ENCODE measurements at regions not wholly inside any gene's neighbourhood (a gene's known extent, or its start where the extent isn't known, plus 50 kb on each side); places are given as distances from the start of the nearest gene placed in this dataset.

DNA sequence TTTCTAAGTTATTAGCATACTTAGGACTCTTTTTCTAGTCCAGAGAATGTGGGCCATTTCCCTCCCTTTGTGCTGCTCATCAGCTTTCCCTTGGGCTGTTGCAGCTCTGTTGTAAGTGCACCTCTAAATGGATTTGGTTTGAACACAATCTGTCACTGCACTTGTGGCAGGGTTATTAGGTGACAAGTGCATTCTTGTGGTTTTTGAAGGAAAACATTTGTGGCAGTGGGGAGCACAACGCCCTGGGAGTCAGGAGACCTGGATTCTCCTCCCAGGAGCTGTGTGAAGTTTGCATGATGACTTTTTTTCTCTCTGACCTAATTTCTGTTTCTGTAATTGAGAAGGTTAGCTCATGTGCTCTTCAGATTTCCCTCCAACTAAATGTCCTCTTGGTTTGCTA lies 630.9 kb upstream of the FAM98A start:
- Histone ChIP-seq H3K9me3 (ENCODE audit: control insufficient read depth in 4 of 4, low read length in 3 of 4) (no peaks in the 10 kb centered on the region), H3K27ac (ENCODE audit: low read depth in 1 of 2, low read length in 2 of 2) (no peak overlapping the region), H3K36me3 (ENCODE audit: control insufficient read depth in 4 of 4, insufficient read depth in 3 of 4, low read depth in 1 of 4, low read length in 3 of 4) (no peaks in the 10 kb centered on the region), H3K4me3 (ENCODE audit: low read depth in 1 of 3, low read length in 3 of 3) (no peak overlapping the region), H3K9ac (ENCODE audit: low read depth in 1 of 2, low read length in 2 of 2) (no peak overlapping the region), H3K27me3 (ENCODE audit: control insufficient read depth in 4 of 4, insufficient read depth in 4 of 4, low read length in 3 of 4) (no peaks in the 10 kb centered on the region), H3K4me1 (ENCODE audit: control insufficient read depth in 4 of 4, insufficient read depth in 4 of 4, low read length in 3 of 4) (no peaks in the 10 kb centered on the region)
- 58% methylated on average over 1 of the region's 1 CpG for WGBS
- TF ChIP-seq GABPA (IDR thresholded peaks at IDR 0.05 in 1 of 2, conservative IDR thresholded peaks at IDR 0.05 in 1 of 2): no peak
- TF ChIP-seq TAF1 (conservative IDR thresholded peaks at IDR 0.05): no peak
- TF ChIP-seq NR2F2 (IDR thresholded peaks at IDR 0.05): no peak
- TF ChIP-seq HNF4A (conservative IDR thresholded peaks at IDR 0.05): no peak
- TF ChIP-seq, protein P1, sequence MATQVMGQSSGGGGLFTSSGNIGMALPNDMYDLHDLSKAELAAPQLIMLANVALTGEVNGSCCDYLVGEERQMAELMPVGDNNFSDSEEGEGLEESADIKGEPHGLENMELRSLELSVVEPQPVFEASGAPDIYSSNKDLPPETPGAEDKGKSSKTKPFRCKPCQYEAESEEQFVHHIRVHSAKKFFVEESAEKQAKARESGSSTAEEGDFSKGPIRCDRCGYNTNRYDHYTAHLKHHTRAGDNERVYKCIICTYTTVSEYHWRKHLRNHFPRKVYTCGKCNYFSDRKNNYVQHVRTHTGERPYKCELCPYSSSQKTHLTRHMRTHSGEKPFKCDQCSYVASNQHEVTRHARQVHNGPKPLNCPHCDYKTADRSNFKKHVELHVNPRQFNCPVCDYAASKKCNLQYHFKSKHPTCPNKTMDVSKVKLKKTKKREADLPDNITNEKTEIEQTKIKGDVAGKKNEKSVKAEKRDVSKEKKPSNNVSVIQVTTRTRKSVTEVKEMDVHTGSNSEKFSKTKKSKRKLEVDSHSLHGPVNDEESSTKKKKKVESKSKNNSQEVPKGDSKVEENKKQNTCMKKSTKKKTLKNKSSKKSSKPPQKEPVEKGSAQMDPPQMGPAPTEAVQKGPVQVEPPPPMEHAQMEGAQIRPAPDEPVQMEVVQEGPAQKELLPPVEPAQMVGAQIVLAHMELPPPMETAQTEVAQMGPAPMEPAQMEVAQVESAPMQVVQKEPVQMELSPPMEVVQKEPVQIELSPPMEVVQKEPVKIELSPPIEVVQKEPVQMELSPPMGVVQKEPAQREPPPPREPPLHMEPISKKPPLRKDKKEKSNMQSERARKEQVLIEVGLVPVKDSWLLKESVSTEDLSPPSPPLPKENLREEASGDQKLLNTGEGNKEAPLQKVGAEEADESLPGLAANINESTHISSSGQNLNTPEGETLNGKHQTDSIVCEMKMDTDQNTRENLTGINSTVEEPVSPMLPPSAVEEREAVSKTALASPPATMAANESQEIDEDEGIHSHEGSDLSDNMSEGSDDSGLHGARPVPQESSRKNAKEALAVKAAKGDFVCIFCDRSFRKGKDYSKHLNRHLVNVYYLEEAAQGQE (IDR thresholded peaks at IDR 0.05): no peak
- TF ChIP-seq, protein P2, sequence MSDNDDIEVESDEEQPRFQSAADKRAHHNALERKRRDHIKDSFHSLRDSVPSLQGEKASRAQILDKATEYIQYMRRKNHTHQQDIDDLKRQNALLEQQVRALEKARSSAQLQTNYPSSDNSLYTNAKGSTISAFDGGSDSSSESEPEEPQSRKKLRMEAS (IDR thresholded peaks at IDR 0.05): no peak
- no peak for TF ChIP-seq HNF4G (IDR thresholded peaks at IDR 0.05)
- TF ChIP-seq, protein P3, sequence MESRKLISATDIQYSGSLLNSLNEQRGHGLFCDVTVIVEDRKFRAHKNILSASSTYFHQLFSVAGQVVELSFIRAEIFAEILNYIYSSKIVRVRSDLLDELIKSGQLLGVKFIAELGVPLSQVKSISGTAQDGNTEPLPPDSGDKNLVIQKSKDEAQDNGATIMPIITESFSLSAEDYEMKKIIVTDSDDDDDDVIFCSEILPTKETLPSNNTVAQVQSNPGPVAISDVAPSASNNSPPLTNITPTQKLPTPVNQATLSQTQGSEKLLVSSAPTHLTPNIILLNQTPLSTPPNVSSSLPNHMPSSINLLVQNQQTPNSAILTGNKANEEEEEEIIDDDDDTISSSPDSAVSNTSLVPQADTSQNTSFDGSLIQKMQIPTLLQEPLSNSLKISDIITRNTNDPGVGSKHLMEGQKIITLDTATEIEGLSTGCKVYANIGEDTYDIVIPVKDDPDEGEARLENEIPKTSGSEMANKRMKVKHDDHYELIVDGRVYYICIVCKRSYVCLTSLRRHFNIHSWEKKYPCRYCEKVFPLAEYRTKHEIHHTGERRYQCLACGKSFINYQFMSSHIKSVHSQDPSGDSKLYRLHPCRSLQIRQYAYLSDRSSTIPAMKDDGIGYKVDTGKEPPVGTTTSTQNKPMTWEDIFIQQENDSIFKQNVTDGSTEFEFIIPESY (IDR thresholded peaks at IDR 0.05): no peak
- TF ChIP-seq FOXA2 (IDR thresholded peaks at IDR 0.05): no peak
- TF ChIP-seq FOXA1 (IDR thresholded peaks at IDR 0.05): no peak
- TF ChIP-seq RXRA (IDR thresholded peaks at IDR 0.05): no peak
- TF ChIP-seq, protein P4, sequence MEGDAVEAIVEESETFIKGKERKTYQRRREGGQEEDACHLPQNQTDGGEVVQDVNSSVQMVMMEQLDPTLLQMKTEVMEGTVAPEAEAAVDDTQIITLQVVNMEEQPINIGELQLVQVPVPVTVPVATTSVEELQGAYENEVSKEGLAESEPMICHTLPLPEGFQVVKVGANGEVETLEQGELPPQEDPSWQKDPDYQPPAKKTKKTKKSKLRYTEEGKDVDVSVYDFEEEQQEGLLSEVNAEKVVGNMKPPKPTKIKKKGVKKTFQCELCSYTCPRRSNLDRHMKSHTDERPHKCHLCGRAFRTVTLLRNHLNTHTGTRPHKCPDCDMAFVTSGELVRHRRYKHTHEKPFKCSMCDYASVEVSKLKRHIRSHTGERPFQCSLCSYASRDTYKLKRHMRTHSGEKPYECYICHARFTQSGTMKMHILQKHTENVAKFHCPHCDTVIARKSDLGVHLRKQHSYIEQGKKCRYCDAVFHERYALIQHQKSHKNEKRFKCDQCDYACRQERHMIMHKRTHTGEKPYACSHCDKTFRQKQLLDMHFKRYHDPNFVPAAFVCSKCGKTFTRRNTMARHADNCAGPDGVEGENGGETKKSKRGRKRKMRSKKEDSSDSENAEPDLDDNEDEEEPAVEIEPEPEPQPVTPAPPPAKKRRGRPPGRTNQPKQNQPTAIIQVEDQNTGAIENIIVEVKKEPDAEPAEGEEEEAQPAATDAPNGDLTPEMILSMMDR (IDR thresholded peaks at IDR 0.05; ENCODE audit: low read depth, low read length, missing input control): no peak
- TF ChIP-seq, protein P5, sequence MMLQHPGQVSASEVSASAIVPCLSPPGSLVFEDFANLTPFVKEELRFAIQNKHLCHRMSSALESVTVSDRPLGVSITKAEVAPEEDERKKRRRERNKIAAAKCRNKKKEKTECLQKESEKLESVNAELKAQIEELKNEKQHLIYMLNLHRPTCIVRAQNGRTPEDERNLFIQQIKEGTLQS (IDR thresholded peaks at IDR 0.05): no peak
- no peak for TF ChIP-seq EGR1 (IDR thresholded peaks at IDR 0.05; ENCODE audit: low read depth in 2 of 2)
- no peak for TF ChIP-seq YY1 (IDR thresholded peaks at IDR 0.05)
- TF ChIP-seq SP1 (IDR thresholded peaks at IDR 0.05): no peak
- no peak for TF ChIP-seq RAD21 (IDR thresholded peaks at IDR 0.05)
- TF ChIP-seq JUND (IDR thresholded peaks at IDR 0.05): no peak
- no peak for DNase-seq (ENCODE audit: low spot score)
